HG02938 (cell line): ENCODE measurements at regions not wholly inside any gene's neighbourhood (a gene's known extent, or its start where the extent isn't known, plus 50 kb on each side); places are given as distances from the start of the nearest gene placed in this dataset.

ENCODE experiments used
- ATAC-seq: cut with Tn5 transposase; IDR thresholded peaks from one replicate; pipeline ENCODE4 v1.9.1; 2021; ENCODE audit warnings: mild to moderate bottlenecking, moderate library complexity; ENCODE audit not compliant: unreplicated experiment

- no peak for ATAC-seq
Observed at GRCh38 chr5:135220394-135221186, 178.4 kb downstream of the MACROH2A1 start.

GRCh38 chr5:135219868-135220267, 179.2 kb downstream of the MACROH2A1 start:
- no peak for ATAC-seq

- ATAC-seq, result no peak
Observed at GRCh38 chr5:135218790-135219568, 180.1 kb downstream of the MACROH2A1 start.

- no peak for ATAC-seq
Observed at GRCh38 chr5:135218486-135218755, 180.6 kb downstream of the MACROH2A1 start.

GRCh38 chr5:135217669-135218485, 181.2 kb downstream of the MACROH2A1 start:
- no peak for ATAC-seq

GRCh38 chr5:135216471-135217343, 182.3 kb downstream of the MACROH2A1 start:
- no peak for ATAC-seq

GRCh38 chr5:135215617-135216470, 181.8 kb upstream of the PITX1 start:
- no peak for ATAC-seq

GRCh38 chr5:135214897-135215616, 181.0 kb upstream of the PITX1 start:
- ATAC-seq, result no peak

- ATAC-seq, result no peak
Observed at GRCh38 chr5:135213466-135214239, 179.6 kb upstream of the PITX1 start.

- ATAC-seq, result no peak
Observed at GRCh38 chr5:135213027-135213386, 179.0 kb upstream of the PITX1 start.

GRCh38 chr5:135212361-135213026, 178.5 kb upstream of the PITX1 start:
- ATAC-seq, result no peak

GRCh38 chr5:135211791-135212190, 177.8 kb upstream of the PITX1 start:
- ATAC-seq, result no peak

GRCh38 chr5:135211083-135211790, 177.2 kb upstream of the PITX1 start:
- ATAC-seq, result no peak

- ATAC-seq, result no peak
Observed at GRCh38 chr5:135210286-135211055, 176.4 kb upstream of the PITX1 start.

GRCh38 chr5:135208903-135209721, 175.1 kb upstream of the PITX1 start:
- ATAC-seq, result no peak

GRCh38 chr5:135208555-135208902, 174.5 kb upstream of the PITX1 start:
- no peak for ATAC-seq
